ENCODE measurements at regions not wholly inside any gene's neighbourhood (a gene's known extent, or its start where the extent isn't known, plus 50 kb on each side); places are given as distances from the start of the nearest gene placed in this dataset.

GRCh38 chr16:79808731-79809130, 208.2 kb upstream of the MAF start:
- Histone ChIP-seq H3K9me2 (replicated peaks; ENCODE audit: insufficient read depth, low read length) (no peaks in the 10 kb centered on the region), H4K20me1 (ENCODE audit: low read depth, low read length) (no peaks in the 10 kb centered on the region), H3K36me3 (ENCODE audit: low read length) (no peaks in the 10 kb centered on the region), H3K4me2 (ENCODE audit: low read depth, low read length, poor library complexity, severe bottlenecking) (no peak overlapping the region), H2AFZ (ENCODE audit: low read depth, low read length, severe bottlenecking) (no peak overlapping the region), H3K9me3 (ENCODE audit: insufficient read depth, low read length) (0 out of 2 replicates have a peak, but pooled peaks cover 8% of the 10 kb centered on the region), H3F3A (ENCODE audit: insufficient read depth) (no peaks in the 10 kb centered on the region), H3K9ac (ENCODE audit: low read length) (no peak overlapping the region), H3K4me3 (ENCODE audit: insufficient read depth, low read length, poor library complexity, severe bottlenecking) (no peak overlapping the region), H3K27me3 (ENCODE audit: low read length) (no peaks in the 10 kb centered on the region), H3K27ac (ENCODE audit: low read depth, low read length) (no peak overlapping the region), H3K79me2 (ENCODE audit: insufficient read depth, low read length) (no peaks in the 10 kb centered on the region)
- TF ChIP-seq CTCF (IDR thresholded peaks at IDR 0.05; ENCODE audit: insufficient read depth, low read length, poor library complexity, severe bottlenecking) (no peak), EZH2phosphoT487 (conservative IDR thresholded peaks at IDR 0.05; ENCODE audit: low read length) (no peak)

- Histone ChIP-seq H3K4me3 (ENCODE audit: insufficient read depth, low read length, poor library complexity, severe bottlenecking) (no peak overlapping the region), H2AFZ (ENCODE audit: low read depth, low read length, severe bottlenecking) (no peak overlapping the region), H3K4me2 (ENCODE audit: low read depth, low read length, poor library complexity, severe bottlenecking) (no peak overlapping the region), H3K9ac (ENCODE audit: low read length) (no peak overlapping the region), H3K27me3 (ENCODE audit: low read length) (no peaks in the 10 kb centered on the region), H3K27ac (ENCODE audit: low read depth, low read length) (no peak overlapping the region), H3K9me2 (replicated peaks; ENCODE audit: insufficient read depth, low read length) (no peaks in the 10 kb centered on the region), H3K36me3 (ENCODE audit: low read length) (no peaks in the 10 kb centered on the region), H3K9me3 (ENCODE audit: insufficient read depth, low read length) (0 out of 2 replicates have a peak, but pooled peaks cover 8% of the 10 kb centered on the region), H4K20me1 (ENCODE audit: low read depth, low read length) (no peaks in the 10 kb centered on the region), H3F3A (ENCODE audit: insufficient read depth) (no peaks in the 10 kb centered on the region), H3K79me2 (ENCODE audit: insufficient read depth, low read length) (no peaks in the 10 kb centered on the region)
- TF ChIP-seq EZH2phosphoT487 (conservative IDR thresholded peaks at IDR 0.05; ENCODE audit: low read length) = no peak
- no peak for TF ChIP-seq CTCF (IDR thresholded peaks at IDR 0.05; ENCODE audit: insufficient read depth, low read length, poor library complexity, severe bottlenecking)
Observed at GRCh38 chr16:79806757-79807156, 206.2 kb upstream of the MAF start.

DNA sequence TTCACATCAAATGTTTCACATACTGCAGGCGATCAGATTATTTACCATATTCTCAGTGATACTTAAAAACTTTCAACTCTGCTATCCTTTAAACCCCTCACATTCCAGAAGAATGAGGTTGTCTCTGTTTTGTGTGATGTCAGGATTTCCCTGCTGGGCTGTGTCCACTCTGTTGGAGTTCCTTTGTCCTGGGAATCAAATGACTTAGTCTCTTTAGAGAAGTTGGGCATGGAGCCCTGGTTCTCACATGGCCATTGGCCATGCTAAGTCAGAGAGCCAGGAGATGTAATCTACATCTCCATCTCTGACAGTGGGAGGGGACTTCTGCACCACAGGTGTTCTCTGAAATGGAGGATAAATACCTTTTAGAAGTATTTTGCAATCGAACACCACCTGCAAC, 205.1 kb upstream of the MAF start:
- 0 out of 2 replicates have a peak, but pooled peaks cover 8% of the 10 kb centered on the region for H3K9me3 ChIP-seq (ENCODE audit: insufficient read depth, low read length)
- H3K79me2 ChIP-seq (ENCODE audit: insufficient read depth, low read length) = no peaks in the 10 kb centered on the region
- H3K9me2 ChIP-seq (replicated peaks; ENCODE audit: insufficient read depth, low read length) = no peaks in the 10 kb centered on the region
- H3K4me2 ChIP-seq (ENCODE audit: low read depth, low read length, poor library complexity, severe bottlenecking) = no peak overlapping the region
- no peak overlapping the region for H3K27ac ChIP-seq (ENCODE audit: low read depth, low read length)
- no peak overlapping the region for H3K4me3 ChIP-seq (ENCODE audit: insufficient read depth, low read length, poor library complexity, severe bottlenecking)
- no peaks in the 10 kb centered on the region for H3F3A ChIP-seq (ENCODE audit: insufficient read depth)
- no peaks in the 10 kb centered on the region for H4K20me1 ChIP-seq (ENCODE audit: low read depth, low read length)
- no peaks in the 10 kb centered on the region for H3K27me3 ChIP-seq (ENCODE audit: low read length)
- H3K36me3 ChIP-seq (ENCODE audit: low read length) = no peaks in the 10 kb centered on the region
- no peak for TF ChIP-seq CTCF (IDR thresholded peaks at IDR 0.05; ENCODE audit: insufficient read depth, low read length, poor library complexity, severe bottlenecking)
- TF ChIP-seq EZH2phosphoT487 (conservative IDR thresholded peaks at IDR 0.05; ENCODE audit: low read length) = no peak
- H3K9ac ChIP-seq (ENCODE audit: low read length) = no peak overlapping the region
- no peak overlapping the region for H2AFZ ChIP-seq (ENCODE audit: low read depth, low read length, severe bottlenecking)

Data from SU-DHL-6 (cell line).